ENCODE measurements at regions not wholly inside any gene's neighbourhood (a gene's known extent, or its start where the extent isn't known, plus 50 kb on each side); places are given as distances from the start of the nearest gene placed in this dataset.

DNA sequence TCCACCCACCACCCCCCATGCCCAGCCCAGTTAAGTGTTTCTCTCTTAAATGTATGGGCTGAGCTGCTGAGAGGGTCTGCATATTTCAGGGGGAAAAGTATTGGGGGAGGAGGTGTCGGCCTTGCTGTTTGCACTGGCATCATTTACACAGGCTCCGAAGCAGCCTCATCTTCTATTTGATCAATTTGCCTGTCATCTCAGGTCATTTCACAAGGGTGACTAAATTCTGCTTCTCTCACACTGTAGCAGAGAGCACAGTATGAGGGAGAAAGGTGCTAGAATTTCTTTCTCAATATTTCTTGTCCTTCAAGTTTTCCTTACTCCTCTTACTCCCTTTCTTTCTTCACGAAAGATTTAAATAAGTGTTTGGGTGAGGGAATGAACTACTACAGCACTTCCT is 135.9 kb downstream of the AACS start:
- TF ChIP-seq, protein P1, sequence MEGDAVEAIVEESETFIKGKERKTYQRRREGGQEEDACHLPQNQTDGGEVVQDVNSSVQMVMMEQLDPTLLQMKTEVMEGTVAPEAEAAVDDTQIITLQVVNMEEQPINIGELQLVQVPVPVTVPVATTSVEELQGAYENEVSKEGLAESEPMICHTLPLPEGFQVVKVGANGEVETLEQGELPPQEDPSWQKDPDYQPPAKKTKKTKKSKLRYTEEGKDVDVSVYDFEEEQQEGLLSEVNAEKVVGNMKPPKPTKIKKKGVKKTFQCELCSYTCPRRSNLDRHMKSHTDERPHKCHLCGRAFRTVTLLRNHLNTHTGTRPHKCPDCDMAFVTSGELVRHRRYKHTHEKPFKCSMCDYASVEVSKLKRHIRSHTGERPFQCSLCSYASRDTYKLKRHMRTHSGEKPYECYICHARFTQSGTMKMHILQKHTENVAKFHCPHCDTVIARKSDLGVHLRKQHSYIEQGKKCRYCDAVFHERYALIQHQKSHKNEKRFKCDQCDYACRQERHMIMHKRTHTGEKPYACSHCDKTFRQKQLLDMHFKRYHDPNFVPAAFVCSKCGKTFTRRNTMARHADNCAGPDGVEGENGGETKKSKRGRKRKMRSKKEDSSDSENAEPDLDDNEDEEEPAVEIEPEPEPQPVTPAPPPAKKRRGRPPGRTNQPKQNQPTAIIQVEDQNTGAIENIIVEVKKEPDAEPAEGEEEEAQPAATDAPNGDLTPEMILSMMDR (IDR thresholded peaks at IDR 0.05): no peak
- no peak for TF ChIP-seq ZFX (IDR thresholded peaks at IDR 0.05; ENCODE audit: borderline replicate concordance)
